ENCODE measurements at regions not wholly inside any gene's neighbourhood (a gene's known extent, or its start where the extent isn't known, plus 50 kb on each side); places are given as distances from the start of the nearest gene placed in this dataset.

- TF ChIP-seq FOXP4 (CRISPR knock-in tag; IDR thresholded peaks at IDR 0.05) (no peak), CTCF (IDR thresholded peaks at IDR 0.05) (no peak), ZNF281 (CRISPR knock-in tag; IDR thresholded peaks at IDR 0.05) (no peak), RORB (CRISPR knock-in tag; IDR thresholded peaks at IDR 0.05) (no peak), SP1 (CRISPR knock-in tag; conservative IDR thresholded peaks at IDR 0.05) (no peak), JUN (CRISPR knock-in tag; IDR thresholded peaks at IDR 0.05) (no peak)
Observed at GRCh38 chr7:9621927-9622326, 1188.5 kb downstream of the NXPH1 start.

Measured in WTC11 (cell line).